ENCODE measurements at regions not wholly inside any gene's neighbourhood (a gene's known extent, or its start where the extent isn't known, plus 50 kb on each side); places are given as distances from the start of the nearest gene placed in this dataset.

- TF ChIP-seq ZFX (CRISPR knock-in tag; IDR thresholded peaks at IDR 0.05) (no peak), CAMTA2 (CRISPR knock-in tag; conservative IDR thresholded peaks at IDR 0.05) (no peak), BRD9 (IDR thresholded peaks at IDR 0.05; ENCODE audit: low read depth, partially characterized antibody) (no peak)
These were observed 134.0 kb upstream of the MAP3K1 start for GRCh38 chr5:56681346-56681745.

Data from K562 (cell line).